Lower leg skin (tissue), 3 donors: ENCODE measurements at regions not wholly inside any gene's neighbourhood (a gene's known extent, or its start where the extent isn't known, plus 50 kb on each side); places are given as distances from the start of the nearest gene placed in this dataset.

Source experiments
- CTCF ChIP-seq, 3 donors: fragments of 450-650 bp; IDR thresholded peaks; one replicate each; pipeline ENCODE4 v1.5.1; 2016; ENCODE audit warnings: antibody characterized with exemption in 3 of 3, mild to moderate bottlenecking in 3 of 3, moderate library complexity in 2 of 3
- POLR2A ChIP-seq, 2 donors: fragments of 450-650 bp; IDR thresholded peaks; one replicate each; pipeline ENCODE4 v1.6.1; 2016 to 2017; ENCODE audit warnings: antibody characterized with exemption in 2 of 2, mild to moderate bottlenecking in 1 of 2, moderate library complexity in 1 of 2

- TF ChIP-seq CTCF (IDR thresholded peaks at IDR 0.05) (no peak), POLR2A (IDR thresholded peaks at IDR 0.05) (no peak)
These were observed 580.1 kb downstream of the EPHA4 start for GRCh38 chr2:220991972-220992371.
